ENCODE measurements at regions not wholly inside any gene's neighbourhood (a gene's known extent, or its start where the extent isn't known, plus 50 kb on each side); places are given as distances from the start of the nearest gene placed in this dataset.
A peak's percentile ranks its signal among the peaks of the same experiment; 100 is the strongest.

- ATAC-seq (no peak), DNase-seq (no peak)
- intact Hi-C loops (cut with DNase I), result no loop called here
These were observed 571.8 kb upstream of the ADGRL2 start for GRCh38 chr1:81228926-81229325.

GRCh38 chr1:81226603-81226928 is 574.2 kb upstream of the ADGRL2 start:
- DNase-seq (no peak), ATAC-seq (no peak)
- intact Hi-C loops (cut with DNase I), result no loop called here

DNA sequence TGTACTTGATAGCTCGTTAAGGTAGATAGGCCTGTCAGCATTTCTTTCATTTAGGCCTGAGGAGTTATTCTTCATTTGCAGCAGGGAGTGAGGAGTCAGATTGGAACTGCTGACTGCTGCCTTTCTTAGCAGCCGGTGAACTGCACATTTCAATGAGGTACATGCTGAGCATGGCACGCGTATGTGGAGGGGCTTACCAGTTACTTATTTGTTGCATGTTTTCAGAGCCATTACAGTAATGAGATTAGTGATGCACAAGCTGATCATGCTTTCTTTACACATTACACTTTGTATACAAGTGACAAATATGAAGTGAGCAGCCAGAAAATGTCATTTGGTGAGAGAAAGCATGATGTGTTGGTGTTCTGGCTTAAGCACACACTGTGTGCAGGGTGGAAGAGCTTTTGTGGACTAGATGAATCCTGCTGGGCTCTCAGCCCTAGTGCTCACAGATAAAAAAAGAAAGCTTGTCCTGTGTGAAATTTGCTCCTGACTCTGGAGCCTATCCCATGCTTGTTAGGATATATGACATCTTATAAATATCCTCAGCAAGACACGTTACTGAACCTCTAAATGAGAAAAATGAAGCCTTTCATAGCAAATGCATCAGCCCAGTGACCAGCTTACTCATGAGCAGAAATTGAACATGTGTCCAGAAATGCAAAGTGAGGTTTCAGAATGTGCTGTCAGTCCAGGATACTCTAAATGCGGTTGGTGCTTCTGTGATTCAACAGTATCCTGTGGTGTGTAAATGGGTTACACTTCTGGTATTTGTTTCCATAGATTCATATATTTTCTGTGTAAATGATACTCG is 574.7 kb upstream of the ADGRL2 start:
- DNase-seq (no peak), ATAC-seq (no peak)
- intact Hi-C loops (cut with DNase I), result no loop called here

GRCh38 chr1:81224222-81224621 is 576.5 kb upstream of the ADGRL2 start:
- DNase-seq, result no peak
- ATAC-seq, result peak; percentile 89 to 93
- intact Hi-C loops (cut with DNase I), result no loop called here

- intact Hi-C loops (cut with DNase I), result no loop called here
- ATAC-seq (peak; percentile 36 to 91), DNase-seq (peak; percentile 30)
These were observed 579.2 kb upstream of the ADGRL2 start for GRCh38 chr1:81221564-81221963.

DNA sequence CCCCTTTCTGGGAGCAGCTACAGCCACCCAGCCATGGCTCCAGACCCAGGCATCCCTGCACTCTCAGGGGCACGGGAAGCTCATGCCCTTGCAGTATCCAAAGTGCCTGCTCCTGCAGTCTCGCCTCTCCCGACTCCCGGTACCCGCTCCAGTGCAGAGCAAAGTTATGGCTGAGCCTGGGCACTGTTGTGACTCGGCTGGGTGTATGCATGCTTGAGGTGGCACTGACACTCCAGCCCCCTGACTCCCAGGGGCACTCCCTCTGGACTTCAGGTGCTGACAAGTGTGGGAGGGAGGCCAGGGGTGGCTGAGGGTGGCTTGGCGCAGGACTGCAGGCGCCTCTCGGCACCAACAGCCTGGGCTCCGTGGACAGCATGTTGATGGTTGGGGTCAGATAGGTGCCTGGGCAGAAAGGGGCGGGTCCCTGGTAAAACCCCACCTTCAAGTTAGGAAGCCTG is 580.1 kb upstream of the ADGRL2 start:
- DNase-seq (no peak), ATAC-seq (no peak)
- intact Hi-C loops (cut with DNase I), result no loop called here

GRCh38 chr1:81217058-81217457 is 583.7 kb upstream of the ADGRL2 start:
- DNase-seq (no peak), ATAC-seq (no peak)
- intact Hi-C loops (cut with DNase I), result no loop called here

DNA sequence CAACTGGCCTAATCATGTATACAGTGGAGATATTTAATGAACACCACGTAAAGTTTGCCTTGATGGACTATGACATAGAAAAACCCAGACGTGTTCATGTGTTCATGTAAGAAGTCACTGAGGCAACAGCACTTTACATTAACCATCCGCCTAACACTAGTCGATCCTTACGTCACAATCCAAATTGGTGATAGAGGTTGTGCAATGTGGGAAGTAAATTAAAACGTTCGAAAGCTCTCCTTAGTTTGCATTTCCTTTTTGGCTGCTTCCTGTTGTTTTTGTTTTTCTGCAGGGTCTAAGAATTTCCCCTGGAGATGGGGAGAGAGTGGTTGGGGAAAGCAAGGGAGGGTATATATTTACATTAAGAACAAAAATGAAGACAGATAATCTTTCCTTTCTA is 587.5 kb upstream of the ADGRL2 start:
- no peak for DNase-seq
- intact Hi-C loops (cut with DNase I), result no loop called here
- ATAC-seq, result no peak

GRCh38 chr1:81209461-81209860 is 591.3 kb upstream of the ADGRL2 start:
- intact Hi-C loops (cut with DNase I), result no loop called here
- no peak for DNase-seq
- ATAC-seq, result no peak

- DNase-seq (no peak), ATAC-seq (peak in 1 of 2 donors; percentile 40)
- intact Hi-C loops (cut with DNase I), result no loop called here
These were observed 592.3 kb upstream of the ADGRL2 start for GRCh38 chr1:81208441-81208840.

- ATAC-seq (no peak), DNase-seq (no peak)
- intact Hi-C loops (cut with DNase I), result no loop called here
These were observed 594.8 kb upstream of the ADGRL2 start for GRCh38 chr1:81205956-81206355.

DNA sequence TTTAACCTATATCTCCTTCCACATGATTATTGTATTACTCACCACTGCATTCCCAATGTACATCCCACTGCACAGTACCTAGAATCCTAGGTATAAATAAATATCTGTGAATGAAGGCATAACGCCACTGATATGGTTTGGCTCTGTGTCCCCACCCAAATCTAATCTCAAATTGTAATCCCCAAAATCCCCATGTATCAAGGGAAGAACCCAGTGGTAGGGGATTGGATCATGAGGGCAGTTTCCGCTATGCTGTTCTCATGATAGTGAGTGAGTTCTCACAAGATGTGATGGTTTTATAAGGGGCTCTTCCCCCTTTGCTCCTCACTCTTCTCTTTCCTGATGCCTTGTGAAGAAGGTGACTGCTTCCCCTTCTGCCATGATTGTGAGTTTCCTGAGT is 599.0 kb upstream of the ADGRL2 start:
- no peak for DNase-seq
- intact Hi-C loops (cut with DNase I), result no loop called here
- no peak for ATAC-seq

GRCh38 chr1:81197591-81197990 is 603.1 kb upstream of the ADGRL2 start:
- DNase-seq (no peak), ATAC-seq (no peak)

DNA sequence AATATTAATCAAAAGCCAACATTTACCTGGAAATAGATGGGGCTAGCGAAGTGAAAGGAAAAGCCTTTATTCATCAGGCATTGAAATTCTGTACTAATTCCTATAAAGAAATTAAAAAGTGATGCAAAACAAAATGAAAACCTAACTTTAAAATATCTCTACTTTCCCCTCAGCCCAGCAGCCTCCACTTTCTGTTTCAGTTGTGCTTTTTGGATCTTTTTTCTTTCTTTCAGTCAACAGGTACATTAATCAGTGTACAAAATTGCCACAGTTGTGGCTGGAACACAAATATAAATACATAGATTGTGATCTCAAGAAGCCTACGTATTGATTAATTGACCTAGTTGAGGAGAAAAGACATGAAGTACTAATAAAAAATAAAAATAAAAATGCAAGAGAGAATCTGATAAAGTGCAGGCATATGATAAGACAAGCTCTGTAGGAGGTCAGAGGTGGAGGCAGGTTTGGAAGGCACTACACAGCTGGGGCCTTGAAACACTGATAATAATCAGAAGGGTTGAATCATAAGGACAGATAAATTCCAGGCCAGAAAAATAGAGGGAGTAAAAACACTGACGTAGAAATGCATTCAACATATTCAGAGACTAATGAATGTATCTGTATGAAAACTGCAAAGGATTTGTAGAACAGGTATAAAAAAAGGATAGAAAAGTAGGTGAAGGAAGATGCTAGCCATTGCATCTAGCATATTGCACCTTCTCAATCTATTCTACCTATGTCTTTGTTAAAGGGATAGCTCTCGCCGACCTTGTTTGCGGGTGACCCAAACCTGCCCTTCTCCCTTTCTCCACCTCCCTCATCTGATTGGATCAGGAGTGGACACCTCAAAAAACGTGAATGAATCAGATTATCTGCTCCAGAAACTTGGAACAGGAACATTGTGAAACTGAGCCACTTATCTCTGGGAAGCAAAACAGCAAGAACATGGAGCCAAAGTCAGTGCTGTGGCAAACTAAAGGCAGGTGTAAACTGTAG is 607.8 kb upstream of the ADGRL2 start:
- DNase-seq, result no peak
- intact Hi-C loops (cut with DNase I), result no loop called here
- ATAC-seq, result no peak

More at GRCh38 chr1:81197591-81197990, 603.1 kb upstream of the ADGRL2 start:
- intact Hi-C loops (cut with DNase I), result no loop called here

DNA sequence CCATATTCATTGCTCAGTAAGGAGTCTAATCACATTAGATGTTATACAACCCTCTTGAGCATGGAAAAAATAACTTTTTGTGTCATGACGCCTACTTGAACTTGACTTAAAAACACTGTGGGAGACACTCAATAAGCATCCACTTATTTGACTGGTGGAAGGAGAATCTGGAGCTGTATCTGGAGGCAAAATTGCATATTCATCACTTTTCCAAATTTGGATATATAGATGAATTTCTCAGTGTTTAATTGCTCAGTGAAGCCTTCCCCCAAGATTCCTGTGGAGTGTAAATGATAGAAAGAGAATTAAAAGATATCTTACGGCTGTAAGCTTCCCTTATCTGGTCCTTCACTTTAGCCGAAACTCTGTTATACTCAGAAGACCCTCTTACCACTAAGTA is 610.7 kb upstream of the ADGRL2 start:
- DNase-seq, result no peak
- ATAC-seq, result no peak

GRCh38 chr1:81187635-81188034 is 613.1 kb upstream of the ADGRL2 start:
- intact Hi-C loops (cut with DNase I), result no loop called here
- ATAC-seq, result no peak
- no peak for DNase-seq

More for the DNA sequence above, 610.7 kb upstream of the ADGRL2 start:
- intact Hi-C loops (cut with DNase I), result no loop called here

DNA sequence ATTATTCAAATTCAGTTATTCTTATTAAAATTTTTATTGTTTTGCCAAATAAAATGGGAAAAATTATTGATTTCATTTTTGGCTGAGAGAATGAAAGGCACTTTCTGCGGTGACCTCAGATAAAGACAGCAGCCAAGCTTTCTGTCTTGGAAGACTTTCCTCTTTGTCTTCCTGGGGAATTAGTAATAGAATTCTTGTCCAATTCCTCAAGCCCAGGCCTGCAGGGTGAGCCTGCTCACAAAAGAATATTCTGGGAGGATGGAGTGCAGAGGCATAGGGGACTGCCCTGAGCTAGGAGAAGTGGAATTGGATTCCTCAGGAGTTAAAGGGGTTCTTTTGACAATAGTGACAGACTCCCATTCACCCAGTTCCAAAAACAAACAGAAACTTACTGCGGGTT is 614.5 kb upstream of the ADGRL2 start:
- intact Hi-C loops (cut with DNase I), result no loop called here
- no peak for DNase-seq
- ATAC-seq, result no peak

DNA sequence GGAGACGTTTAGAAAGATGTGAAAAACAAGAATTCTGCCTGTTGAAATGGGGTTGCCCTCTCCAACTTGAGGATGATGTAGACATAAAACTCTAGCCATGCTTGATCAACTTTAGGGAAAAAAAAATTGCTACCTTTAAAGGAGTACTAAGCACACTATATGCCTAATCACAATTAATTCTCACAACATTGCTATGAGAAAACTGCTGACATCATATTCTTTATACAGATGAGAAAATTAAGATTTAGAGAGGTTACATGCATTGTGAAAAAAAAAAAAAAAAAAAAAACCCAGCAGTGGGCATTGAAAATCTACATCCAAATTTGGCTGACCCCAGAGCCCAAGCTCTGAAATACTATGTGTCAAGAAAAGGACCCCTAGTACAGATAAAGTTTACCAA is 617.2 kb upstream of the ADGRL2 start:
- intact Hi-C loops (cut with DNase I), result no loop called here

GRCh38 chr1:81183051-81183450 is 617.7 kb upstream of the ADGRL2 start:
- DNase-seq (no peak), ATAC-seq (no peak)
- intact Hi-C loops (cut with DNase I), result no loop called here

More for the DNA sequence above, 617.2 kb upstream of the ADGRL2 start:
- DNase-seq, result no peak
- no peak for ATAC-seq

- ATAC-seq (peak in 1 of 2 donors; percentile 50), DNase-seq (no peak)
- intact Hi-C loops (cut with DNase I), result no loop called here
These were observed 621.5 kb upstream of the ADGRL2 start for GRCh38 chr1:81179242-81179641.

Measured in left cardiac atrium (tissue), 4 donors.